ENCODE measurements at regions not wholly inside any gene's neighbourhood (a gene's known extent, or its start where the extent isn't known, plus 50 kb on each side); places are given as distances from the start of the nearest gene placed in this dataset.

- Histone ChIP-seq H3K9me3 (no peaks in the 10 kb centered on the region), H3K4me2 (no peak overlapping the region), H3K27ac (no peak overlapping the region), H3K4me3 (no peak overlapping the region), H3K4me1 (peaks cover 7% of the 10 kb centered on the region; the same call in 2 of the 3 replicates)
- FAIRE-seq (no peak), DNase-seq (ENCODE audit: low read depth in 1 of 2, low spot score in 1 of 2) (no peak), ATAC-seq (no peak)
- ChIA-PET POLR2A (no interaction called here), CTCF (no interaction called here)
- WGBS (ENCODE audit: missing lambda C conversion rate), result 59% methylated on average over 3 of the region's 3 CpGs
- TF ChIP-seq ZSCAN20 (CRISPR knock-in tag; IDR thresholded peaks at IDR 0.05) (no peak), MAZ (IDR thresholded peaks at IDR 0.05; ENCODE audit: borderline replicate concordance, low read depth, low read length) (no peak), NPAS2 (CRISPR knock-in tag; IDR thresholded peaks at IDR 0.05; ENCODE audit: borderline replicate concordance) (no peak), CEBPB (IDR thresholded peaks at IDR 0.05) (no peak), ZFP36 (IDR thresholded peaks at IDR 0.05; ENCODE audit: borderline replicate concordance, partially characterized antibody) (no peak), ELK1 (IDR thresholded peaks at IDR 0.05; ENCODE audit: low read depth, low read length) (no peak), POLR2A (IDR thresholded peaks at IDR 0.05; ENCODE audit: low read length) (no peak), HDAC2 (IDR thresholded peaks at IDR 0.05) (no peak), RNF2 (IDR thresholded peaks at IDR 0.05; ENCODE audit: borderline replicate concordance, low read depth) (no peak), HES2 (IDR thresholded peaks at IDR 0.05) (no peak), KDM5A (IDR thresholded peaks at IDR 0.05) (no peak), NR3C1 (IDR thresholded peaks at IDR 0.05) (no peak), CHD2 (IDR thresholded peaks at IDR 0.05; ENCODE audit: low read length, partially characterized antibody) (no peak), TFCP2L1 (CRISPR knock-in tag; IDR thresholded peaks at IDR 0.05) (no peak), JUNB (IDR thresholded peaks at IDR 0.05) (no peak), RCOR1 (IDR thresholded peaks at IDR 0.05; ENCODE audit: low read depth, low read length) (no peak), KDM1A (IDR thresholded peaks at IDR 0.05; ENCODE audit: low read depth) (no peak), MYC (IDR thresholded peaks at IDR 0.05; ENCODE audit: borderline replicate concordance, low read length) (no peak), HOXB5 (CRISPR knock-in tag; IDR thresholded peaks at IDR 0.05) (no peak), MAX (IDR thresholded peaks at IDR 0.05) (no peak)
These were observed 93.8 kb downstream of the SCG2 start for GRCh38 chr2:223508372-223508771.

- Histone ChIP-seq H3K27ac (no peak overlapping the region), H3K9me3 (no peaks in the 10 kb centered on the region), H3K4me3 (no peak overlapping the region), H3K4me1 (peaks cover 13% of the 10 kb centered on the region; the same call in 2 of the 3 replicates), H3K4me2 (no peak overlapping the region)
- DNase-seq (ENCODE audit: low read depth in 1 of 2, low spot score in 1 of 2) (no peak), FAIRE-seq (no peak), ATAC-seq (no peak)
- POLR2A ChIA-PET, result no interaction called here
- TF ChIP-seq HES2 (IDR thresholded peaks at IDR 0.05) (no peak), KDM5A (IDR thresholded peaks at IDR 0.05) (no peak), HOXB5 (CRISPR knock-in tag; IDR thresholded peaks at IDR 0.05) (no peak), PHF8 (IDR thresholded peaks at IDR 0.05; ENCODE audit: borderline replicate concordance, low read depth) (no peak), HMGXB4 (CRISPR knock-in tag; IDR thresholded peaks at IDR 0.05; ENCODE audit: borderline replicate concordance) (no peak), E2F6 (IDR thresholded peaks at IDR 0.05; ENCODE audit: borderline replicate concordance, low read depth) (no peak), RARB (CRISPR knock-in tag; IDR thresholded peaks at IDR 0.05) (no peak), ZSCAN20 (CRISPR knock-in tag; IDR thresholded peaks at IDR 0.05) (no peak), POLR2AphosphoS2 (conservative IDR thresholded peaks at IDR 0.05; ENCODE audit: low read length) (no peak), CHD4 (IDR thresholded peaks at IDR 0.05; ENCODE audit: borderline replicate concordance) (no peak), PBX3 (IDR thresholded peaks at IDR 0.05) (no peak), EP300 (IDR thresholded peaks at IDR 0.05) (no peak), MAFK (IDR thresholded peaks at IDR 0.05; ENCODE audit: partially characterized antibody) (no peak), TFCP2L1 (CRISPR knock-in tag; IDR thresholded peaks at IDR 0.05) (no peak), ZNF302 (CRISPR knock-in tag; IDR thresholded peaks at IDR 0.05) (no peak), HDAC2 (IDR thresholded peaks at IDR 0.05) (no peak), RNF2 (IDR thresholded peaks at IDR 0.05; ENCODE audit: borderline replicate concordance, low read depth) (no peak), NPAS2 (CRISPR knock-in tag; IDR thresholded peaks at IDR 0.05; ENCODE audit: borderline replicate concordance) (no peak), ELK1 (IDR thresholded peaks at IDR 0.05; ENCODE audit: low read depth, low read length) (no peak)
- CTCF ChIA-PET, result no interaction called here
- WGBS (ENCODE audit: missing lambda C conversion rate), result 63% methylated on average over 4 of the region's 4 CpGs
These were observed 91.4 kb downstream of the SCG2 start for GRCh38 chr2:223510713-223511112.

All from A549 (cell line).